H1 (cell line): ENCODE measurements at regions not wholly inside any gene's neighbourhood (a gene's known extent, or its start where the extent isn't known, plus 50 kb on each side); places are given as distances from the start of the nearest gene placed in this dataset.

Experiments
- CTCF ChIA-PET: fragments of 300-600 bp; sonication (Branson Sonifier 250); formaldehyde crosslinking; loops from one replicate; lab custom pipeline; 2021; ENCODE audit not compliant: partially characterized antibody; lab: Charles Lee
- POLR2A ChIA-PET: fragments of 300-600 bp; sonication (Branson Sonifier 250); formaldehyde crosslinking; loops from one replicate; lab custom pipeline; 2021; ENCODE audit warnings: inconsistent platforms; ENCODE audit not compliant: partially characterized antibody; lab: Charles Lee
- DNase-seq, 2 experiments: peaks; one replicate each; pipeline versions ENCODE4 v3.0.0 to v3.0.0-alpha.2; 2010 to 2022; ENCODE audit warnings: low spot score in 2 of 2, low read depth in 1 of 2, mixed read lengths in 1 of 2
- FAIRE-seq: peaks from 2 replicates; lab custom pipeline; 2011; peaks lifted over from hg19 to GRCh38; lab: Jason Lieb, UNC
- H2AFZ ChIP-seq: 2 replicates; pipeline ENCODE4 v1.8.1; 2012; ENCODE audit warnings: low read length, inconsistent platforms
- H2AK5ac ChIP-seq: 2 replicates; pipeline ENCODE4 v1.6.1; 2013; ENCODE audit warnings: low read depth, low read length
- H2BK120ac ChIP-seq: replicated peaks from 2 replicates; pipeline ENCODE3; 2013; ENCODE audit warnings: low read depth, low read length, inconsistent platforms
- H2BK12ac ChIP-seq: 2 replicates; pipeline ENCODE4 v1.6.1; 2013; ENCODE audit warnings: low read depth, low read length
- H2BK15ac ChIP-seq: 2 replicates; pipeline ENCODE4 v1.6.1; 2013; ENCODE audit warnings: low read length
- H2BK20ac ChIP-seq: 2 replicates; pipeline ENCODE4 v1.6.1; 2013; ENCODE audit warnings: low read length
- H2BK5ac ChIP-seq: 2 replicates; pipeline ENCODE4 v1.6.1; 2013; ENCODE audit warnings: low read depth, low read length
- H3K14ac ChIP-seq: 2 replicates; pipeline ENCODE4 v1.6.1; 2013; ENCODE audit warnings: inconsistent platforms; ENCODE audit not compliant: insufficient read length
- H3K18ac ChIP-seq: 2 replicates; pipeline ENCODE4 v1.6.1; 2013; ENCODE audit warnings: low read length; ENCODE audit errors: extremely low read depth
- H3K23ac ChIP-seq: 2 replicates; pipeline ENCODE4 v1.6.1; 2013; ENCODE audit warnings: inconsistent platforms; ENCODE audit not compliant: insufficient read length
- H3K23me2 ChIP-seq: 2 replicates; pipeline ENCODE4 v1.6.1; 2013; ENCODE audit warnings: low read depth, low read length
- H3K27ac ChIP-seq: 2 replicates; pipeline ENCODE4 v1.6.1; 2011; ENCODE audit warnings: low read depth, low read length, inconsistent platforms
- H3K27me3 ChIP-seq, 4 experiments: replicated peaks in 1 of 4; 1 replicate in 1 of 4; 2 replicates in 3 of 4; pipeline versions ENCODE4 v1.6.1 to v1.8.1; 2011 to 2013; ENCODE audit warnings: low read length in 3 of 4, mild to moderate bottlenecking in 3 of 4, inconsistent platforms in 2 of 4, mixed read lengths in 2 of 4, moderate library complexity in 1 of 4; ENCODE audit not compliant: control insufficient read depth in 3 of 4, insufficient read depth in 3 of 4; ENCODE audit errors: extremely low read depth in 1 of 4
- H3K36me3 ChIP-seq, 4 experiments: 2 replicates each; pipeline versions ENCODE4 v1.6.1 to v1.8.1; 2011 to 2013; ENCODE audit warnings: mild to moderate bottlenecking in 4 of 4, low read length in 3 of 4, moderate library complexity in 2 of 4, control low read depth in 1 of 4, inconsistent platforms in 1 of 4; ENCODE audit not compliant: insufficient read depth in 4 of 4, control insufficient read depth in 2 of 4
- H3K4ac ChIP-seq: replicated peaks from 2 replicates; pipeline ENCODE3; 2013; ENCODE audit warnings: low read length, low read depth, mixed read lengths, inconsistent platforms; ENCODE audit not compliant: insufficient read length
- H3K4me1 ChIP-seq, 4 experiments: replicated peaks in 1 of 4; 1 replicate in 1 of 4; 2 replicates in 3 of 4; pipeline versions ENCODE4 v1.6.1 to v1.8.1; 2011 to 2013; ENCODE audit warnings: low read length in 3 of 4, inconsistent platforms in 2 of 4, mixed read lengths in 1 of 4; ENCODE audit not compliant: insufficient read depth in 4 of 4, control insufficient read depth in 3 of 4
- H3K4me2 ChIP-seq, 2 experiments: 2 replicates each; pipeline versions ENCODE4 v1.6.1 to v1.8.1; 2011 to 2013; ENCODE audit warnings: low read depth in 2 of 2, low read length in 2 of 2, control low read depth in 1 of 2, inconsistent platforms in 1 of 2, mild to moderate bottlenecking in 1 of 2; ENCODE audit not compliant: insufficient read depth in 1 of 2
- H3K4me3 ChIP-seq, 4 experiments: fragments of 200-600, 300-600 bp in 1 of 4; sonication (generic), shearing (Covaris generic), sonication (Bioruptor Twin) in 1 of 4; 2 replicates each; pipeline versions ENCODE4 v1.5.1 to v1.8.1; 2011 to 2016; ENCODE audit warnings: low read length in 4 of 4, low read depth in 3 of 4, control low read depth in 2 of 4, inconsistent platforms in 2 of 4, mild to moderate bottlenecking in 2 of 4, mixed read lengths in 1 of 4, moderate library complexity in 1 of 4; ENCODE audit not compliant: insufficient read depth in 2 of 4; ENCODE audit errors: extremely low read depth in 1 of 4
- H3K56ac ChIP-seq: replicated peaks from 2 replicates; pipeline ENCODE3; 2013; ENCODE audit warnings: low read depth, mild to moderate bottlenecking, mixed read lengths, low read length, inconsistent platforms; ENCODE audit not compliant: insufficient read length
- H3K79me1 ChIP-seq: 2 replicates; pipeline ENCODE4 v1.6.1; 2013; ENCODE audit warnings: low read depth, low read length, control low read depth
- H3K79me2 ChIP-seq, 2 experiments: 2 replicates each; pipeline versions ENCODE4 v1.6.1 to v1.8.1; 2012 to 2013; ENCODE audit warnings: low read length in 2 of 2, mild to moderate bottlenecking in 2 of 2, inconsistent platforms in 1 of 2; ENCODE audit not compliant: insufficient read depth in 2 of 2, control insufficient read depth in 1 of 2
- H3K9ac ChIP-seq, 4 experiments: replicated peaks in 1 of 4; 1 replicate in 1 of 4; 2 replicates in 3 of 4; pipeline versions ENCODE4 v1.6.1 to v1.8.1; 2011 to 2013; ENCODE audit warnings: low read depth in 3 of 4, low read length in 3 of 4, control low read depth in 2 of 4, mild to moderate bottlenecking in 2 of 4, moderate library complexity in 2 of 4, inconsistent platforms in 1 of 4; ENCODE audit errors: extremely low read depth in 1 of 4
- H3K9me3 ChIP-seq, 2 experiments: 2 replicates each; pipeline versions ENCODE4 v1.6.1 to v1.8.1; 2012 to 2013; ENCODE audit warnings: mild to moderate bottlenecking in 2 of 2, moderate library complexity in 2 of 2, control low read depth in 1 of 2, inconsistent platforms in 1 of 2, low read depth in 1 of 2, low read length in 1 of 2, mixed read lengths in 1 of 2; ENCODE audit not compliant: insufficient read depth in 2 of 2
- H4K20me1 ChIP-seq, 2 experiments: replicated peaks in 1 of 2; 2 replicates each; pipeline versions ENCODE3 to v1.8.1; 2011 to 2013; ENCODE audit warnings: inconsistent platforms in 2 of 2, low read length in 2 of 2, mild to moderate bottlenecking in 1 of 2; ENCODE audit not compliant: insufficient read depth in 2 of 2, control insufficient read depth in 1 of 2
- H4K5ac ChIP-seq: 2 replicates; pipeline ENCODE4 v1.6.1; 2013; ENCODE audit warnings: low read length, low read depth, mixed read lengths, inconsistent platforms; ENCODE audit not compliant: insufficient read length
- H4K8ac ChIP-seq: 2 replicates; pipeline ENCODE4 v1.8.0; 2013; ENCODE audit warnings: mild to moderate bottlenecking, moderate library complexity, low read length, inconsistent platforms; ENCODE audit not compliant: insufficient read depth; ENCODE audit errors: extremely low read depth
- H4K91ac ChIP-seq: replicated peaks from 2 replicates; pipeline ENCODE3; 2013; ENCODE audit warnings: low read length, mixed read lengths, inconsistent platforms; ENCODE audit not compliant: insufficient read length
- BRCA1 ChIP-seq: IDR thresholded peaks from 2 replicates; pipeline ENCODE4 v1.6.1; 2012; ENCODE audit warnings: low read depth, low read length, improper control_type of control experiment
- CHD2 ChIP-seq: IDR thresholded peaks from 2 replicates; pipeline ENCODE4 v1.6.1; 2012; ENCODE audit warnings: low read length, improper control_type of control experiment
- WGBS, 2 experiments: shearing (Covaris generic) in 1 of 2; methylation state at CpG; one replicate each; pipeline versions ENCODE4 v1.1.6 to v1.1.7; 2013 to 2015; ENCODE audit warnings: low lambda C conversion rate in 2 of 2, mixed read lengths in 2 of 2, inconsistent platforms in 1 of 2, low coverage in 1 of 2, missing lambda C conversion rate in 1 of 2; ENCODE audit not compliant: insufficient replicate concordance in 2 of 2, insufficient coverage in 1 of 2, insufficient read length in 1 of 2; ENCODE audit errors: extremely low coverage in 1 of 2, missing lambda C conversion rate in 1 of 2; 5-methylcytosine and 5-hydroxymethylcytosine counted together

DNA sequence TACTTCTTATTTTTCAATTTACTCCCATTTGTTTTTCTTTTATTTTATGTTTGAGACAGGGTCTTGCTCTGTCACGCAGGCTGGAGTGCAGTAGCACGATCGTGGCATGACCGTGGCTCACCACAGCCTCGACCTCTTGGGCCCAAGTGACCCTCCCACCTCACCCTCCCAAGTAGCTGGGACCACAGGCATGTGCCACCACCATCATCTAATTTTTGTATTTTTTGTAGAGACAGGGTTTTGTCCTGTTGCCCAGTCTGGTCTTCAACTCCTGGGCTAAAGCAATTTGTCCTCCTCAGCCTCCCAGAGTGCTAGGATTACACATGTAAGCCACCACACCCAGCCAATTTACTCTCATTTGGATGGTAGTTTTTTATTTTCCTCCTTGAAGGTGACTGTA, 679.3 kb upstream of the CCDC179 start:
- no peaks in the 10 kb centered on the region for H3K27me3 ChIP-seq
- no peak overlapping the region for H2AK5ac ChIP-seq
- H3K18ac ChIP-seq: no peak overlapping the region
- no peak overlapping the region for H2BK120ac ChIP-seq
- H2BK5ac ChIP-seq: no peak overlapping the region
- H2BK20ac ChIP-seq: 0 out of 2 replicates have a peak overlapping the region, but pooled peaks have one; percentile 72
- H4K91ac ChIP-seq: peak overlapping the region; percentile 74
- no peaks in the 10 kb centered on the region for H3K79me2 ChIP-seq
- no peaks in the 10 kb centered on the region for H3K79me1 ChIP-seq
- WGBS, 2 experiments: 100% methylated on average over 4 of the region's 5 CpGs; no CpG with 5 or more reads in 1 of the 2 experiments
- no peaks in the 10 kb centered on the region for H3K9me3 ChIP-seq
- H3K23ac ChIP-seq: no peak overlapping the region
- no peak overlapping the region for H2BK12ac ChIP-seq
- no peaks in the 10 kb centered on the region; a peak in 1 of 8 replicates for H3K36me3 ChIP-seq
- no peak overlapping the region for H4K8ac ChIP-seq
- FAIRE-seq (no peak), DNase-seq (no peak)
- H3K27ac ChIP-seq: no peak overlapping the region
- H3K56ac ChIP-seq: no peak overlapping the region
- H3K4me1 ChIP-seq: peaks cover 0 to 3% (median 0%) of the 10 kb centered on the region in 4 experiments; a peak in 2 of 7 replicates
- ChIA-PET POLR2A (no interaction called here), CTCF (interaction anchor here (0.5 to 2.6 kb wide), 35 partner anchors 12 to 1335 kb away, joined by 3 to 26 read pairs (median 3); no protein-coding TSS in a partner anchor)
- H3K14ac ChIP-seq: no peak overlapping the region
- no peaks in the 10 kb centered on the region for H4K20me1 ChIP-seq
- H4K5ac ChIP-seq: no peak overlapping the region
- H3K9ac ChIP-seq: no peak overlapping the region
- H2AFZ ChIP-seq: peak overlapping the region; percentile 94
- no peaks in the 10 kb centered on the region for H3K23me2 ChIP-seq
- H3K4ac ChIP-seq: no peak overlapping the region
- H2BK15ac ChIP-seq: no peak overlapping the region
- TF ChIP-seq CHD2: no peak
- TF ChIP-seq BRCA1: no peak
- no peak overlapping the region for H3K4me3 ChIP-seq
- no peak overlapping the region for H3K4me2 ChIP-seq
